GM21528 (cell line): ENCODE measurements at regions not wholly inside any gene's neighbourhood (a gene's known extent, or its start where the extent isn't known, plus 50 kb on each side); places are given as distances from the start of the nearest gene placed in this dataset.
"Not testable (repeated sequence)": the region's sequence is repeated elsewhere in the genome, so short reads cannot be mapped to it uniquely, and the experiment has no call there.

Source experiments
- ATAC-seq: cut with Tn5 transposase; IDR thresholded peaks from one replicate; pipeline ENCODE4 v1.9.1; 2021; ENCODE audit warnings: mild to moderate bottlenecking, moderate library complexity; ENCODE audit not compliant: unreplicated experiment, low FRiP score

GRCh38 chr1:238487931-238488330 lies 597.2 kb upstream of the ZP4 start:
- ATAC-seq = no peak

DNA sequence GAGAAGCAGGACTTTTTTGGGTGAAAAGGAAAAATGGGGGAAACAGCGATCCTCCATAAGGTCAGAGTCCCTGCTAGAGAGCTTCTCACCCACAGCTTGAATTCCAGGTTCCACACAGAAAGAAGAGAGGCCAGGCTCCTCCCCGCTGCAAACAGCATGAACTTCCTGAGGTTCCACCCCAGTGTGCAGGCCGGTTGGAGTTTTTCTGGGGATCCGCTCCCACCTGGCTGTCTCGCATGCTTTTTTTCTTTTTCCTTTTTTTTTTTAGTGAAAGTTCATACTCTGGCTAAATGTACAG lies 595.1 kb upstream of the ZP4 start:
- no peak for ATAC-seq

- ATAC-seq = no peak
Observed at GRCh38 chr1:238485057-238485911, 594.6 kb upstream of the ZP4 start.

DNA sequence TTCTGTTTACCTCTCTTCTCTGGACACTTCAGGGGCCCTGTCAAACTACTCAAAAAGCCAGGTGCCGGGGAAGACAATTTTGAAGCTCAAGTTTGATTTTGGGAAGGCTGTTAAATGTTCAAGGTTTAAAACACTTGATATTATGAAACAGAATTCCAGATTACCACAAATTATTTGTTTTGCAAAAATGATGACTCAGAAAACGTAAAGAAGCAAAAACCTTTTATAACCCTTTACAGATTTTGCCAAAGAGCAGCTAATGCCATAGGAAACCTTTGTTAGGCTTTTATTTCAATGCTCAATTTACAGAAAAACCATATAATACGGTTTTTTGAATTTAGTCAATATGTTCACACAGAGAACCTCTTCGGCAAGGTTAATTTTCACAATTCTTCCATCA lies 593.4 kb upstream of the ZP4 start:
- ATAC-seq = no peak

DNA sequence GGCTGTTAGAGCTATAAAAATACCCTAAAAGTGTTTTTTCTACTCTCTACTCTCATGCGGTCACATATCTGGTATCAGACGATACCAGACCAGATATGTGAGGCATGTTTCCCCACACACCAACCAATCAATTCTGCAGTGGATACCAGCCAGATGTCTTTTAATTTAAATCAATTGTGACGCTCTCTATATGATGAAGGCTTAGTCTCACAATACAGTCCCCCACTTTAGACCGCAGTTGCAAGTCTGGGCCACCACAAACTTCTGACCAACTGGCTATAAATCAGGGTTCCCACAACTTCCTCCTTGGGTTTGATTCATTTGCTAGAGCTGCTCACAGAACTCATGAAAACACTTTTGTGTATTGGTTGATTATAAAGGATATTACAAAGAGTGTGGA lies 586.1 kb upstream of the ZP4 start:
- ATAC-seq = no peak

- no peak for ATAC-seq
Observed at GRCh38 chr1:238475712-238476111, 585.0 kb upstream of the ZP4 start.

- no peak for ATAC-seq
Observed at GRCh38 chr1:238474263-238474662, 583.5 kb upstream of the ZP4 start.

- ATAC-seq = no peak
Observed at GRCh38 chr1:238469146-238469631, 578.5 kb upstream of the ZP4 start.

GRCh38 chr1:238468068-238468467 lies 577.3 kb upstream of the ZP4 start:
- no peak for ATAC-seq

DNA sequence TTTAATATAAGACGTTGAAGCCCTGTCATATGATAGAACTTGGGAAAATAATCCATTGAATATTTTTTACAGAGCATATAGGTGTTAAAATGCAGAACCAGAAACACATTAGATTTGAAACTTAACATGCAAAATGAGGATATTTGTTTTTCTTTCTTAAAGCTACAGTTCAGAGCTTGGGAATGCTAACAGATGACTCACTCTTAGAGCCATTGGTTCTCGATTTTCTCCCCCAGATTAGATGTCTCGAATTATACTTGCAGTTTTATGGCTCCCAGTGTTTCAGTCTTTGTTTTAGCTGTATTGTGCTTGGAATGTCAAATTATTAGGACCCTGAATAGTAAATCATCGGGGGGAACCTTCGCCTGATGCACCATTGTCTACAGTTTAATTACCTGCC lies 575.7 kb upstream of the ZP4 start:
- no peak for ATAC-seq

- ATAC-seq = no peak
Observed at GRCh38 chr1:238465449-238465848, 574.7 kb upstream of the ZP4 start.

DNA sequence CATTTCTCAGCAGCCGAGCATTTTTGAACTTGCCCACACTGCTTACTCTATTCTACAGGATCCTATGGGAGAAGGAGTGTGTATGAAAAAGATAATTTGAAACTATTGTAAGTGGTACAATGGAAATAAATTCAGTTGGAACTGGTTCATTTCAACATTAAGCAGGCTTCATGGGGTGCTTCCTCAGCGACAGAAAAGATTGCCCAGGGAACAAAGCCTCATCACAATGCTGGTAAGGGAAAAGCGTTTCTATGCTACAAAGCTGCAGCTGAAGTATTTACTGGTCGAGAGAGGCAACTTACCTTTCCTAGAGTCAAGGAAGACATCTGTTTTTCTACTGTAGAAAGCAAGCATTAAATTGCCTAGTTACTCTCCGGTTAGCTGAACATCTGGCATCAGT lies 568.2 kb upstream of the ZP4 start:
- ATAC-seq = no peak

DNA sequence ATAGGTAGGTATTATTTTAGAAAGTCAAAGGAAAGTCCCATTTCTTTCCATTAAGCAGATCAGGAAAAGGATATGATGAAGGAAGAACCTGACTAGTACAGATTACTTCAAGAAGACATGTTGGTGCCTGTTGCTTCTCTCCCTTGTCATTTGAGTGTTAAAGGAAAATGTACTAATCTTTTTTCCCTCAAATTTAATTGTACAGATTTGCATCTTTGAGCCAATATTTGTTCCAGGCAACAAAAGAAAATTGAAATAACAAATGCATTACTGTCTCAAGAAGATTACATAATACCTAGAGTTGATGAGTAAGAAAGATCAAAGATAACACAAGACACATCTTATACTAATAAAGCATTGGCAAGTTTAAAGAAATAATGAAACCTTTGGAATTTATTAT lies 566.9 kb upstream of the ZP4 start:
- ATAC-seq = no peak

DNA sequence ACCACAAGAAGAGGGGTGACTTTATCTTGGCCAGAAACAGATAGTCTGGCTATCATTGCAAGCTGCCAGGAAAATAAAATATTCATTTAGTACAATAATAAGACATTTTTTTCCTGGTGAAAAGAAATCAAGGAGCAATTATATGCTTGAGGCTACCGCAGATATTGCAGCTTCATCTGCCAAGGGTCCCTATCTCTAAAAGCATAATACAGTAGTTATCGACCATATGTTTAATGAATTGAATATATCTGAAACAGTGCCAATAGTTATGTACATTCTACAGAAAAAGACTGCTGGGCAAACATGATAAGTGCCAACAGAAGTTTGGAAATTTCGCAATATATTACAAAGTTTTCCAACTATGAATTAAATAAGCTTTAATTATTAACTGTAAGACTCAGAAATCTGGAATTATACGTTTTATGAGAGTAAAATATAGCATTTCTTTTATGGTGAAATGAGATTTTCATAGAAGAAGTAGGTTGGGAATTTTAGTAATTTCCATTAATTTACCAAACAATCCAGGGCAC lies 561.1 kb upstream of the ZP4 start:
- ATAC-seq = no peak

DNA sequence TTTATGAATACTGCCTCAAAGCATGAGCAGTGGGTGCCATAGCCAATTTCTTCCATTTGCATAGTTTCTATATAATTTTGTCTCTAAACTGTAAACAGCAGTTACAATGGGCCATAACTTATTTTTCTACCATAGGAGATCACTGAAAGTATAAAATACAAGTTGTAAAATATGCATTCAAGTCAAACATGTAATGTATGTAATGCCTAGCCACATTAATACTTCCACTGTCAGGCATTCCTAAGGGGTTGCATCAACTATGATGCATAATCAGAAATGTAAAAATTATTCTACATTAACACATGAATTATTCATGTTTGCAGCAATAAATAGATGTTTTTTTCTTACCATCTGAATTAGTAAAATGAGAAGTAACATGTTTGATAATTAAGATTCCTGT lies 560.3 kb upstream of the ZP4 start:
- no peak for ATAC-seq

DNA sequence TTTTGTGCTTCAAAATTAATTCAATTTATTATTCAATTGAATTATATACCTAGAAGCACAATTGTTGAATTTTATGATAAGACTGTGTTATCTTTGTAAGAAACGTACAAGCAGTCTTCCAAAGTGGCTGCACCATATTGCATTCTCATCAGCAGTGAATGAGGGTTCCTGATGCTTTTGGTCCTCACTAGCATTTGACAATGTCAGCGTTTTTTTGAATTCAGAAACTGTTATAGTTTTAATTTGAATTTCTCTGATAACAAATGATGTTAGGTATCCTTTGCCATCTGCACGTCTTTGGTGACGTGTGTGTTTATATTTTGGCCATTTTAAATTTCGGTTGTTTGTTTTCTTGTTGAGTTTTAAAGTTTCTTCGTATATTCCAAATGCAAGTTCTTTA lies 553.0 kb upstream of the ZP4 start:
- ATAC-seq = no peak

DNA sequence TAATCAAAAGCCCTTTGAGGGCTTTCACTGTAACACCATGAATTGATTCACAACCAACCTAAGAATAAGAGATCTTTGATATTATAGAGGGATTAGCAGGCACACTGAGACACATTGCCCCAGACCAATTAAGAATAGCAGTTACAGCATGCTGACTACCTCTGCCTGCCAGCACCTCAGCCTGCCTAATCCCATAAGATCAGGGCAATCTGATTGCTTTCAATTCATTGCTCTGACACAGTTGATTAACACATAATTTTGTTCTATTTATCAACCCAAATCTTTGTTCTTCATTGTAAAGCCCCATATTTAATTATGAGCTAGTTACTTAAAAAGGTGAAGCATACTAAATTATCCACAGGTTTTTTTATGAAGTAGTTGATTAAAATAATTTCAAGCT lies 548.8 kb upstream of the ZP4 start:
- ATAC-seq = no peak

DNA sequence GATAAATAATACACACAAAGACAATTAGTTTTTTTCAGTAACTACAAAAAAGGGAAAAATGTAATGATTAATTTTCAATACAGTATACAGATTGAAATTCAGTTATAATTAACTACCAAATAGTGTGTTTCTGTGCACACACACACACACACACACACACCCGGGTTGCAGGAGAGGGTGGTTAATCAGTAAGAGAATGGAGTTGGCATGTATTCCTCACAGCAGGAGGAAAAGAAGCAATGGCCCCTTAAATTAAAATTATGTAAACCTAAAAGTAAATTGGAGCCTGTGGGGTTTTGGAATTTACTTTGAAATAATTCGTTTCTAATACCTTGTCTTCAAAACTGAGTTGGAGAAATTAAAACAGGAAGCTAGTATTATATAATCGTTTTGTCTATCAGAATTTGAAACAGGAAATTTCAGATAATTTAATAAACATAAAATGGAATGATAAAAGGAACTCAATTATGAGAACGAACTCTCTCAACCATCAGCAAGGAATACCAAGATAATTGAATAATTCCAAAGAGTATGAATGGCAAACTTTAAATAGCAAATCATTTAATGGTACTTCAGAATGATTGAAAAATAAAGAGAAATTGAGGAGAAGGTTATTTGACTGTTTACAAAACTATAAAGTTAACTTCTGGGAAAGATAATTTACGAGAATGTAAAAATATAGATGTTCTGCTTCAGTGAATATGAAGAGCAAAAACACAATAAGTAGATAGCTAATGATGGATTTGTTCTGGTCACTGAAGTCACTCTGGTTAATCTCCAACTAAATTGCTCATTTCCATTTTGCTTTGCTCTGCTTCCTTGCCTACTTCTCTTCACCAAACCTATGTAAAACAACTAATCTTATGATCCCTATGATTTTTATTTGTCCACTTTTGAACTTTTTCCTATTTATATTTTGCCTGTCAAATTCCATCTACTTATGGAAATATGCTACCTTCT lies 547.9 kb upstream of the ZP4 start:
- ATAC-seq = no peak

DNA sequence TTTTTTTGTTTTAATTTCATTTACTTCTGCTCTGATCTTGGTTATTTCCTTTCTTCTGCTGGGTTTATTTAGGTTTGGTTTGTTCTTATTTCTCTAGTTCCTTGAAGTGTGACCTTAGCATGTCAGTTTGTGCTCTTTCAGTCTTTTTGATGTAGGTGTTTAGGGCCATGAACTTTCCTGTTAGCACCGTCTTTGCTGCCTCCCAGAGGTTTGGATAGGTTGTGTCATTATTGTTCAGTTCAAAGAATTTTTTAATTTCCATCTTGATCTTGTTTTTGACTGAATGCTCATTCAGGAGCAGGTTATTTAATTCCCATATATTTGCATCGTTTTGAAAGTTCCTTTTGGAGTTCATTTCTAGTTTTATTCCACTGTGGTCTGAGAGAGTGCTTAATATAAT lies 539.0 kb upstream of the ZP4 start:
- ATAC-seq = not testable (repeated sequence)

- ATAC-seq = no peak
Observed at GRCh38 chr1:238419209-238419608, 528.5 kb upstream of the ZP4 start.

DNA sequence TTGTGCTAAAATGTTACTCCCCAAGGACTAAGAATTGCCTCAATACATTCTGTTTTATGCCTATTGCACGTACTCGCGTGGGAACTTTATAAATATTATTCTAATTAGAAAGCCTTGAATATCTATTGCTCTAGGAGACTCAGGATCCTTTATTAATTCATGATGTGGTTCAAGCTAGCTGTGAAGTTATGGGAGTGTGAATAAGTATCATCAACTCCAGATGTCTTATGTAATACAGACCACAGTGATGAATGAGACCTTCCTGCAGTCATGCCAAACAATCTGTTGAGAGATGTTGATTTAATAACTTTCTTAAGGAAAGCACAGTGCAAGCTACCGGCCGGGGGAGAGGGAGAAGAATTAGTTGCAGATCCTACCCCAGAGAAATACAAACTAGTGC lies 519.2 kb upstream of the ZP4 start:
- ATAC-seq = no peak
